HUES48 (cell line): ENCODE measurements at regions not wholly inside any gene's neighbourhood (a gene's known extent, or its start where the extent isn't known, plus 50 kb on each side); places are given as distances from the start of the nearest gene placed in this dataset.

Experiments used
- H3K27ac ChIP-seq: one replicate; pipeline ENCODE4 v1.7.0; 2013; ENCODE audit warnings: low read depth, low read length, inconsistent platforms
- H3K27me3 ChIP-seq: 2 replicates; pipeline ENCODE4 v1.6.1; 2013; ENCODE audit warnings: mild to moderate bottlenecking, low read length; ENCODE audit not compliant: control insufficient read depth, insufficient read depth
- H3K36me3 ChIP-seq: 2 replicates; pipeline ENCODE4 v1.6.1; 2013; ENCODE audit warnings: low read length; ENCODE audit not compliant: control insufficient read depth, insufficient read depth
- H3K4me1 ChIP-seq: 2 replicates; pipeline ENCODE4 v1.6.1; 2013; ENCODE audit warnings: mild to moderate bottlenecking, low read length; ENCODE audit not compliant: control insufficient read depth, insufficient read depth
- H3K4me3 ChIP-seq: 2 replicates; pipeline ENCODE4 v1.5.1; 2013; ENCODE audit warnings: mild to moderate bottlenecking, low read depth, low read length
- H3K9ac ChIP-seq: 2 replicates; pipeline ENCODE4 v1.6.1; 2013; ENCODE audit warnings: mild to moderate bottlenecking, low read depth, low read length, moderate library complexity
- H3K9me3 ChIP-seq: 2 replicates; pipeline ENCODE4 v1.6.1; 2013; ENCODE audit warnings: low read length; ENCODE audit not compliant: control insufficient read depth, insufficient read depth

- peaks cover 22% of the 10 kb centered on the region for H3K4me1 ChIP-seq
- H3K36me3 ChIP-seq: no peaks in the 10 kb centered on the region
- 0 out of 2 replicates have a peak, but pooled peaks cover 8% of the 10 kb centered on the region for H3K9me3 ChIP-seq
- H3K9ac ChIP-seq: no peak overlapping the region
- H3K4me3 ChIP-seq: no peak overlapping the region
- H3K27me3 ChIP-seq: no peaks in the 10 kb centered on the region
- H3K27ac ChIP-seq: no peak overlapping the region
These were observed 344.4 kb upstream of the ASIC2 start for GRCh38 chr17:33637534-33637933.

DNA sequence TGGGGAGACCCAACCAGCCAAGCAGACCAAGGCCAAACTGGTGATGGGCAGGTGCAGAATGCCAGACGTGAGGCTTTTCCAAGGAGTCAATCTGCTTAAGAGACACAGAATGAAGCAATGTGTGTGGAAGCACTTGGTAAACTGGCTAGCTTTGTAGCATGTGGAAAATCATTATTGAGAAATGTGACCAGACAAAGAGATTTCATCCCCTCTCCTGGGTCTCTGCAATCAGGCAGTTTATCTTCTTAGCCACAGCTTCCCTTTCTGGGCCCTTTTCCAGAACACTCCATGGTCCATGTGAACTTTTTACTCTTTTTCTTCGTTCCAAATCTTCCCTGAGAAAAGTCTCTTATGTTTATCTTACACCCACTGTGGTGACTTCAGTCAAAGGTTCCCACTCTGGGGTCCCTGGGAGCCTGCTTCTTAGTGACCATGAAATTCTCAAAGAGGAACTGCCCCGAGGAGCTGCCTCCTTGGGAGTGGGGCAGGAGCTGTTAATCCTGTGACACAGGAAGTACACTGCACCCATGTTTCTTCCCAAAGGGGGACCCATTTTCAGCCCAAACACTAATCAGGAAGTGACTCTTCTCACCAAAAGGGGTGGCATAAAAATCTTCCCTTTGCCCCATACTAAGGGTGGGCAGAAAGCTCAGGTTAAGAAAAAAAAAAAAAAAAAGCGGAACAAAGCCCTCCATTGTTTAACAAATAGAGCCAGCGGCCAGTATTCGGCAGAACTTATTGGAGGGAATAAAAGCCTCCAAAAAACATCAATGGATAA lies 346.2 kb upstream of the ASIC2 start:
- 0 out of 2 replicates have a peak, but pooled peaks cover 8% of the 10 kb centered on the region for H3K9me3 ChIP-seq
- H3K9ac ChIP-seq: no peak overlapping the region

GRCh38 chr17:33640629-33641028 lies 347.5 kb upstream of the ASIC2 start:
- H3K9me3 ChIP-seq: 0 out of 2 replicates have a peak, but pooled peaks cover 8% of the 10 kb centered on the region
- H3K4me1 ChIP-seq: peaks cover 22% of the 10 kb centered on the region
- H3K27ac ChIP-seq: no peak overlapping the region
- H3K4me3 ChIP-seq: no peak overlapping the region
- H3K36me3 ChIP-seq: no peaks in the 10 kb centered on the region
- no peak overlapping the region for H3K9ac ChIP-seq
- no peaks in the 10 kb centered on the region for H3K27me3 ChIP-seq

More for the DNA sequence above, 346.2 kb upstream of the ASIC2 start:
- Histone ChIP-seq H3K4me1 (peaks cover 22% of the 10 kb centered on the region), H3K27me3 (no peaks in the 10 kb centered on the region), H3K27ac (peak overlapping the region; percentile 40), H3K36me3 (no peaks in the 10 kb centered on the region), H3K4me3 (no peak overlapping the region)

GRCh38 chr17:33642002-33642401 lies 348.9 kb upstream of the ASIC2 start:
- Histone ChIP-seq H3K4me3 (no peak overlapping the region), H3K9ac (no peak overlapping the region), H3K4me1 (peaks cover 22% of the 10 kb centered on the region), H3K36me3 (no peaks in the 10 kb centered on the region), H3K9me3 (0 out of 2 replicates have a peak, but pooled peaks cover 8% of the 10 kb centered on the region), H3K27me3 (no peaks in the 10 kb centered on the region), H3K27ac (no peak overlapping the region)

DNA sequence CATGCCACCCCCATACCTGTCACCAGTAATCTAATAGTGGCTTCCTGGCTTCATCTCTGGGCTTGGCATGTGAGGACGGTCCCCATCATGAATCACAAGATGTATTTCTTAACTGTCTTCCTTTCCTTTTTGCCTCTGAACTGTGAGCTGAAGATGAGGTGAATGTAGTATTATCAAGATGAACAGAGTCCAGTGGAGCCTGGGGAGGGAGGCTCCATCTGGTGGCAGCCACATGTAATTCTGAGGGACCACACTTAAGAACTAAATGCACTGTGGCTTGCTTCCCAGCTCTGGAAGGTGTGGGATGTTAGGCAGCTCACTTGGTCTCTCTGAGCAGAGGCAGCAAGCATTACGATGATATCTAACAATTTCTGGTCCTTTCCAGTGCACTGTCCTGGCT lies 354.9 kb upstream of the ASIC2 start:
- Histone ChIP-seq H3K27ac (no peak overlapping the region), H3K36me3 (no peaks in the 10 kb centered on the region), H3K4me3 (no peak overlapping the region), H3K9ac (no peak overlapping the region), H3K4me1 (no peaks in the 10 kb centered on the region), H3K27me3 (no peaks in the 10 kb centered on the region), H3K9me3 (no peaks in the 10 kb centered on the region)

- no peaks in the 10 kb centered on the region for H3K36me3 ChIP-seq
- H3K27me3 ChIP-seq: no peaks in the 10 kb centered on the region
- H3K4me1 ChIP-seq: no peaks in the 10 kb centered on the region
- H3K9me3 ChIP-seq: no peaks in the 10 kb centered on the region
- no peak overlapping the region for H3K9ac ChIP-seq
- H3K27ac ChIP-seq: no peak overlapping the region
- H3K4me3 ChIP-seq: no peak overlapping the region
These were observed 357.2 kb upstream of the ASIC2 start for GRCh38 chr17:33650304-33650703.

DNA sequence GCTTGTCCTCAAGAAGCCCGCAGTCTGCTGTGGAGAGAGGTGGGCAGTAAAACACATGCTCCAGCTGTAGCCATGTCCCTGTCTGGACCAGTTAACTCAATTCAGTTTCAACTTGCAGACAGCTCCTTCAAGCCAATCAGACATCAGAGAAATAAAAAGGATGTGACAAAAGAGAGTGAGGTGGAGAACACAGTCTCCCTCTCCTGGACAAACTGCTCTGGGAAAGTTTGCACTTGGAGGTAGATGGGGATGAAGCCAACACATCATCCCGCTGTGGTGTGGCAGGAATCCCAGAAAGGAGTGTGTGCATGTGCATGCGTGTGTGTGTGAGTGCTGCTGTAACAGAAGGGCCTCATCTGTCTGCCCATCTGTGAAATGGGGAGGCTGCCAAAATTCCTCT lies 358.6 kb upstream of the ASIC2 start:
- no peaks in the 10 kb centered on the region for H3K36me3 ChIP-seq
- H3K4me3 ChIP-seq: no peak overlapping the region
- no peaks in the 10 kb centered on the region for H3K4me1 ChIP-seq
- H3K9me3 ChIP-seq: no peaks in the 10 kb centered on the region
- H3K27me3 ChIP-seq: no peaks in the 10 kb centered on the region
- H3K9ac ChIP-seq: no peak overlapping the region
- no peak overlapping the region for H3K27ac ChIP-seq

GRCh38 chr17:33652731-33653398 lies 359.8 kb upstream of the ASIC2 start:
- Histone ChIP-seq H3K27ac (no peak overlapping the region), H3K4me1 (no peaks in the 10 kb centered on the region), H3K4me3 (no peak overlapping the region), H3K36me3 (no peaks in the 10 kb centered on the region), H3K9ac (no peak overlapping the region), H3K9me3 (no peaks in the 10 kb centered on the region), H3K27me3 (no peaks in the 10 kb centered on the region)

DNA sequence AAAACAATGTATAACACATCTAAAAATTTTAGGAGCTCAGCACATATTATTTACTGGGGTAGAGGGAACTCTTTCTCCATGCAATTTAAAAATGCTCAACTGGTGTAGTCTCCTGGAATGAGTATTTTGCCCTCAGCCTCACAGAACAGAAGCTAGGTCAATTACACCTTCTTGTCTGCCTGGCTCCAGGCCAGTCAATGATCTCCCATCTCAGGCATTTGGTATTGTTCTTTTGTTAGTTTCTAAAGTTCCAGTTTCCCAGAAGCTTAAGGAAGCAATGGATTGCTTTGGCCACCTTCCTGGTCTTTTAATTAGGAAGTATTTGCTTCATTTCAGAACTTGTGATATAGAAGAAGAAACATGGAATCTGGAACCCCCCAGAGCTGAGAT lies 360.3 kb upstream of the ASIC2 start:
- Histone ChIP-seq H3K27ac (no peak overlapping the region), H3K9me3 (no peaks in the 10 kb centered on the region), H3K4me3 (no peak overlapping the region), H3K36me3 (no peaks in the 10 kb centered on the region), H3K27me3 (no peaks in the 10 kb centered on the region), H3K9ac (no peak overlapping the region), H3K4me1 (no peaks in the 10 kb centered on the region)

DNA sequence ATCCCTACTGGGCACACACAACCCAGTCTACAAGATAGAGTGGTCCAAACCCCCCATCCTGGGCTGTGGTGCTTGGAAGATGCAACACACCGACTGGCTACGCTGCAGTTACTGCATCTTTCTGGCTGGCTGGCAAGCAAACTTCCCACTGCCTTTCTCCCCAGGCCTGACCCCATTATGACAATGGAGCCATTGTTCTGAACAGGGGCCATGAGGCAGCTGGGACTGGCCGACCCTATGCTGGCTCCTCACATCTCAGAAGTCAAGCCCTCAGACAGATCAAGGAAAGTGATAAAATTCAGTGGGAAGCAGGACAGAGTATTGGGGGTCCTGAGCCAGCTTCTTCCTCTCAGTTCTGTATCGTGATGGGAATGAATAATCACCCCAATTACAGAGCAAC lies 364.1 kb upstream of the ASIC2 start:
- no peak overlapping the region for H3K9ac ChIP-seq

GRCh38 chr17:33661975-33662374 lies 368.9 kb upstream of the ASIC2 start:
- Histone ChIP-seq H3K36me3 (no peaks in the 10 kb centered on the region), H3K27ac (no peak overlapping the region), H3K4me3 (no peak overlapping the region), H3K9me3 (no peaks in the 10 kb centered on the region), H3K4me1 (no peaks in the 10 kb centered on the region), H3K27me3 (no peaks in the 10 kb centered on the region), H3K9ac (no peak overlapping the region)

More for the DNA sequence above, 364.1 kb upstream of the ASIC2 start:
- H3K4me1 ChIP-seq: no peaks in the 10 kb centered on the region
- no peaks in the 10 kb centered on the region for H3K27me3 ChIP-seq
- no peaks in the 10 kb centered on the region for H3K9me3 ChIP-seq
- H3K4me3 ChIP-seq: no peak overlapping the region
- no peaks in the 10 kb centered on the region for H3K36me3 ChIP-seq
- no peak overlapping the region for H3K27ac ChIP-seq
